NT2/D1 (cell line): ENCODE measurements at regions not wholly inside any gene's neighbourhood (a gene's known extent, or its start where the extent isn't known, plus 50 kb on each side); places are given as distances from the start of the nearest gene placed in this dataset.
A peak's percentile ranks its signal among the peaks of the same experiment; 100 is the strongest.

ENCODE experiments used
- DNase-seq: peaks from one replicate; pipeline ENCODE4 v3.0.0-alpha.2; 2011; ENCODE audit warnings: low read depth, low spot score
- H3K27me3 ChIP-seq: 2 replicates; pipeline ENCODE4 v1.6.0; 2011; ENCODE audit warnings: mild to moderate bottlenecking; ENCODE audit not compliant: insufficient read length, insufficient read depth
- H3K36me3 ChIP-seq: 2 replicates; pipeline ENCODE4 v1.6.1; 2011; ENCODE audit warnings: mild to moderate bottlenecking, low read length, mixed read lengths; ENCODE audit not compliant: insufficient read depth, insufficient read length
- H3K4me1 ChIP-seq: 2 replicates; pipeline ENCODE4 v1.5.1; 2011; ENCODE audit not compliant: insufficient read depth, insufficient read length
- H3K4me3 ChIP-seq: 2 replicates; pipeline ENCODE4 v1.5.1; 2011; ENCODE audit warnings: low read depth; ENCODE audit not compliant: insufficient read length
- H3K9ac ChIP-seq: 2 replicates; pipeline ENCODE4 v1.6.0; 2011; ENCODE audit warnings: low read depth; ENCODE audit not compliant: insufficient read length
- H3K9me3 ChIP-seq: 2 replicates; pipeline ENCODE4 v1.5.1; 2011; ENCODE audit warnings: mild to moderate bottlenecking, low read length; ENCODE audit not compliant: insufficient read depth
- SUZ12 ChIP-seq: IDR thresholded peaks from 2 replicates; pipeline ENCODE4 v1.6.1; 2011; ENCODE audit not compliant: insufficient read length, insufficient read depth; ENCODE audit errors: extremely low read depth
- YY1 ChIP-seq: IDR thresholded peaks from 2 replicates; pipeline ENCODE4 v1.6.1; 2011; ENCODE audit not compliant: insufficient read length, insufficient read depth
- ZNF274 ChIP-seq: IDR thresholded peaks from 2 replicates; pipeline ENCODE4 v1.6.1; 2011; ENCODE audit warnings: mild to moderate bottlenecking, low read depth, low read length

DNA sequence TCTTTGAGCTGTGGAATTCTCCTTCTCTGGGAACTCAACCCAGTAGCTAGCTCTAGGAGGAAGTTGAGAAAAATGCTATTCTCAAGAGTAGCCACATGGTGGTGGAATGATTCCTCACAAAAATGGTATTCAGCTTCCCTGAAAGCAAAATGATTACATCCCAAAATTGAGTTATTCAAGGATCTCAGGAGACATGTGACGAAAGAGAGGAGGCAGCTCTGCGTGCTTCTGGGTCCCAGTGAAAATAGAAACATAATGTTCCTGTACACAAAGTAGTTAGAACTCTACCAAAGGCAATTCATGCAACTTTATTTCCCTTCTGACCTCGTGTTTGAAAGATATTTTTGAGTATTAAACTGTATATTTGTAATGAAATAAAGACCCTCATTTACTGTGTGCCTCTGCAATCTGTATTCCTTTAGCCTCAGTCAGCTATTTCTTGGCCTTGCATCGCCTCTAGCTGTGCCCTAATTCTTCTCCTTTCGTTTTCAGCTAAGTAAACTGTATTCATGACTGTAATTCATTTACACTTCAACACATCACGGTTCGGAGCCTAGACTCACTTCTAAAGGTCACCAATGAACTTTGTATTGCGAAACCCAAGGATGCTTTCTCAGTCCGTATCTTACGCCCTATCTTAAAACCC, 167.3 kb downstream of the FASLG start:
- Histone ChIP-seq H3K9me3 (no peaks in the 10 kb centered on the region), H3K27me3 (no peaks in the 10 kb centered on the region), H3K9ac (no peak overlapping the region), H3K4me1 (no peaks in the 10 kb centered on the region), H3K4me3 (no peak overlapping the region), H3K36me3 (no peaks in the 10 kb centered on the region)
- DNase-seq: peak; percentile 43
- TF ChIP-seq ZNF274: no peak
- TF ChIP-seq YY1: no peak
- TF ChIP-seq SUZ12: no peak

DNA sequence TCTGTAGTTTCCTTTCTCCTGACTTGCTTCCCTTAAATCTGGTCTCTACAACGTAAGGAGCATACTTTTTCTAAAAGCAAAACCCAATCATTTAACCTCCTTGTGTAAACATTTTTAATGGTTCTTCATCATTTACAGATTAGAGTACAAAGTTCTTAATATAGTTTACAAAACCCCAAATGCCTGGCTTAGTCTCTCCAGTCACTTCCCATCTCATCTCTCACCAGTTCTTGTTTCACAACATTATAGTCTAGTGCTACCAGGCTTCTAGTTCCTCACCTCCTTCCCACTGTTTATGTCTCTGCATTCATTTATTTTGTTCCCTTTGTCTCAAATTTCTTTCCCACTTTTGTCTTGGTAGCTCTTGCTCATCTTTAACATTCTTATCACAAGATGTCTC, 168.4 kb downstream of the FASLG start:
- Histone ChIP-seq H3K4me1 (no peaks in the 10 kb centered on the region), H3K27me3 (no peaks in the 10 kb centered on the region), H3K9ac (no peak overlapping the region), H3K36me3 (no peaks in the 10 kb centered on the region), H3K9me3 (no peaks in the 10 kb centered on the region), H3K4me3 (no peak overlapping the region)
- TF ChIP-seq YY1 (no peak), SUZ12 (no peak), ZNF274 (no peak)
- DNase-seq: no peak

DNA sequence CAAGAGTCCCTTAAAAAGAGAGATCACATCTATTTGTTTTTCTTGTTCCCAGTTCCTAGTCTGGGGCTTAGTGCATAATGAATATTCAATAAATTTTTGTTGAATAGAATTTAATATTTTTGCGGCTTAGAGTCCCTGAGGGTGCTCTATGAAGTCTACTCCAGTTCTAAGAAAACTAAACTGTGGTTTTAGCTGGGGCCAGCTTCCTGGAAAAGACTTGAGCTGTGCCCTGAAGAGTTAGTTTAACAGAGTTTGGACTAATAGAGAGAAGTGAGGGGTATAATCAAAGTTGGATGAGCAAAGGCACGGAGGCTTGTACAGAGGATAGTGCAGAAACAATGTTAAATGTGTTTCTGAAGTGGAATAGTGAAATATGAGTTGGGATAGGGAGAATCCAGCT, 168.9 kb downstream of the FASLG start:
- H3K4me3 ChIP-seq: no peak overlapping the region
- H3K9me3 ChIP-seq: no peaks in the 10 kb centered on the region

DNA sequence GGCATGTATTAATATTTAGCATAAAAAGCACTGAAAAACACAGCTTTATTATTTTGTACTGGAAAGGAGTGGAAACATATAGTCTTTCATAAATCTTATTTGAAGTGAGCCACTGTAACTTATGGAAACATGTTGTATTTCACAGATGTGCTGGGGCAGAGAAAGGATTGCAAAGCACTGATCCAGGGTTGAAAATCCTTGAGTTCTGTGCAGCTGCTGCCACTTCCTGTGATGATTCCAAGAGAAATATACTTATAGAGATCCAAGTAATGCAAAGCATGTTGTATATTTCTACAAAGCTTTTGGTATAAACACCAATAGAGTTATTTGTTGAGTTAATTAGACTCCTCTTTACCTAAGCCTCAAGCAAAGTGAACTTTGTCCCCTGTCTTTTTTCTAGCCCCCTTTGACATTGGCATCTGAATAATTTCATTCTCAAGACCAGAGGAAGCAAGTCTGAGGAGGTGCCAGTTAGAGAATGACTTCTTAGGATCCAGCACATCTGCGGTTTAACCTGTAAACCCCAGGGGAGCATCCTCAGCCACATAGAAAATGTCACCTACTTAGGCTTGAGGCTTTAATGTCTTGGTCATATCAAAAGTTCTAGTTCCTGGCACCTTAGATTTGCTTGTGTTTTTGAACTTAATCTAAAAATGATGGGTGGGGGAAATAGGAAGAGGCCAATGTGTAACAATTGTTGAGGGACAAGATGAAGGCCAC, 173.3 kb downstream of the FASLG start:
- no peak for DNase-seq
- H3K36me3 ChIP-seq: no peaks in the 10 kb centered on the region
- TF ChIP-seq YY1 (no peak), SUZ12 (no peak), ZNF274 (no peak)
- H3K9ac ChIP-seq: no peak overlapping the region
- no peaks in the 10 kb centered on the region for H3K9me3 ChIP-seq
- H3K4me3 ChIP-seq: no peak overlapping the region
- no peaks in the 10 kb centered on the region for H3K27me3 ChIP-seq
- no peaks in the 10 kb centered on the region for H3K4me1 ChIP-seq

More for the DNA sequence above, 168.9 kb downstream of the FASLG start:
- DNase-seq: no peak
- H3K27me3 ChIP-seq: no peaks in the 10 kb centered on the region
- H3K9ac ChIP-seq: no peak overlapping the region
- no peaks in the 10 kb centered on the region for H3K4me1 ChIP-seq
- H3K36me3 ChIP-seq: no peaks in the 10 kb centered on the region
- TF ChIP-seq YY1 (no peak), SUZ12 (no peak), ZNF274 (no peak)

DNA sequence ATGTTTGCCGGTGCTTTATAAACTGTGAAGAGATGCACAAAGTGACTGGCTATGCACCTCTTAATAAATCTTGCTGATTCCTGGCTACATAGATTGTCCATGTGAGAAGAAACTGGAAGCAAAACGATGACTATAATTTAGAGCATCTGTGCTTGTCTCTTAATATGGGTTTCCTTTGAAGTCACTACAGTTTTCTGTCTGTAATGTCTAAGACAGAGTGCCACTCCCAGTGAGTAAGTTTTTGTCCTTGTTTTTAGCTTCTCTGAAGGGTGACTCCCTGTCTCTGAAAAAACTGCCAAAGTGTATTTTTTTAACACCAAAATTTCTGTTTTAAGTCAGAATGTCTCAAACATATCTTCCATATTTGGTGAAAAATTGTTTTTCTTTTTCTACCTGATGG, 175.1 kb downstream of the FASLG start:
- Histone ChIP-seq H3K4me1 (no peaks in the 10 kb centered on the region), H3K9ac (no peak overlapping the region), H3K4me3 (no peak overlapping the region), H3K36me3 (no peaks in the 10 kb centered on the region), H3K9me3 (no peaks in the 10 kb centered on the region), H3K27me3 (no peaks in the 10 kb centered on the region)
- DNase-seq: no peak
- TF ChIP-seq SUZ12 (no peak), ZNF274 (no peak), YY1 (no peak)

DNA sequence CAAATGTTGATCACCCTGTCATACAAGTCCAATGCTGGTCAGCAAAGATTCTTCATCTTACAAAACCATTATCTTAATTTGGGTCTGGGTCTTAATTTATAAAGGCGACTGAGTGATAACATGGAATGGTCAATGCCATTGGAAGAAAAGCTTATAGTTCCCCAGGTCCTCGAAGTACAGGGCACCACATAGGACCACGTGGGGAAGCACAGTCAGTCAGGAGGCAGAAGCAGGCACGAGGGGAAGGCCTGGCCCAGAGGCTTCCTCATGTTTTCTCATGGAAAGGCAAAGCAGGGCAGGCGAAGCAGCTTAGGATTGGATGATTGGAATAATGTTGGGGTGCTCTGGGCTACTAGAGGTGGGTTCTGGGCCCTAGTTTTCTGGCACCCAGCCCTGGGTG, 175.7 kb downstream of the FASLG start:
- no peak overlapping the region for H3K9ac ChIP-seq
- H3K4me1 ChIP-seq: no peaks in the 10 kb centered on the region
- no peak overlapping the region for H3K4me3 ChIP-seq
- H3K36me3 ChIP-seq: no peaks in the 10 kb centered on the region
- no peaks in the 10 kb centered on the region for H3K27me3 ChIP-seq
- no peaks in the 10 kb centered on the region for H3K9me3 ChIP-seq
- TF ChIP-seq ZNF274 (no peak), SUZ12 (no peak), YY1 (no peak)
- no peak for DNase-seq

DNA sequence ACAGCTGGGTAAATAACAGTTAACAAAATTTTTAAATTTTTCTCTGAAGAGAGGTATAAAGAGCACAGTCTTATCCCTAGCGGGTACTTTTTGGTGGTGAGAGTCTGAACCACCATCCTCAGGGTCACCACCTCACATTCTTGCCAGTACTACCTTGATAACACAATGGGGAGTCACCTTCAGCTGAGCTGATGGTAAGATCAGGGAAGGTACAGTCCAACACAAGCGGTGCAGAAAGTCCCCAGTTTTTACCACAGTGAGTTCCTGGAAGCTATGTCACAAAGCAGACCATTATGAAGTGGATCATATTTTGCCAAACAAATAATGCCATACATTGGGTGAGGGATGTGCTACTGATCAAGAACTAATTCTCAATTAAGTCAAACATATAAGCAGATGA, 176.9 kb downstream of the FASLG start:
- H3K9ac ChIP-seq: no peak overlapping the region
- no peaks in the 10 kb centered on the region for H3K9me3 ChIP-seq
- no peaks in the 10 kb centered on the region for H3K27me3 ChIP-seq
- no peaks in the 10 kb centered on the region for H3K4me1 ChIP-seq
- no peaks in the 10 kb centered on the region for H3K36me3 ChIP-seq
- TF ChIP-seq YY1: no peak
- no peak for TF ChIP-seq SUZ12
- no peak for TF ChIP-seq ZNF274
- DNase-seq: no peak
- no peak overlapping the region for H3K4me3 ChIP-seq
